CD14-positive monocyte (primary cell): ENCODE measurements at regions not wholly inside any gene's neighbourhood (a gene's known extent, or its start where the extent isn't known, plus 50 kb on each side); places are given as distances from the start of the nearest gene placed in this dataset.

Experiments
- DNase-seq, 3 donors: peaks; one replicate each; pipeline ENCODE4 v3.0.0-alpha.2; 2011 to 2022
- H2AFZ ChIP-seq: 2 replicates; pipeline ENCODE4 v1.6.0; 2012; ENCODE audit warnings: mild to moderate bottlenecking, low read depth, low read length, inconsistent platforms; ENCODE audit not compliant: insufficient read depth, poor library complexity, severe bottlenecking
- H3K27ac ChIP-seq, 2 donors: 1 replicate in 1 of 2; 2 replicates in 1 of 2; pipeline ENCODE4 v1.5.1; 2012 to 2013; ENCODE audit warnings: low read length in 2 of 2, control low read depth in 1 of 2, inconsistent platforms in 1 of 2, low read depth in 1 of 2, mild to moderate bottlenecking in 1 of 2
- H3K27me3 ChIP-seq, 2 donors: one replicate each; pipeline versions ENCODE4 v1.6.0 to v1.6.1; 2011 to 2013; ENCODE audit warnings: low read length in 2 of 2; ENCODE audit not compliant: control insufficient read depth in 2 of 2, insufficient read depth in 2 of 2
- H3K36me3 ChIP-seq, 2 donors: replicated peaks in 1 of 2; 1 replicate in 1 of 2; 2 replicates in 1 of 2; pipeline versions ENCODE4 v1.5.1 to v1.6.1; 2012 to 2013; ENCODE audit warnings: low read length in 2 of 2, control low read depth in 1 of 2, inconsistent platforms in 1 of 2, mild to moderate bottlenecking in 1 of 2; ENCODE audit not compliant: insufficient read depth in 2 of 2, control insufficient read depth in 1 of 2
- H3K4me1 ChIP-seq, 2 donors: 1 replicate in 1 of 2; 2 replicates in 1 of 2; pipeline versions ENCODE4 v1.5.1 to v1.6.1; 2012 to 2013; ENCODE audit warnings: low read length in 2 of 2, control low read depth in 1 of 2, inconsistent platforms in 1 of 2, mild to moderate bottlenecking in 1 of 2, moderate library complexity in 1 of 2; ENCODE audit not compliant: insufficient read depth in 2 of 2, control insufficient read depth in 1 of 2
- H3K4me2 ChIP-seq: replicated peaks from 2 replicates; pipeline ENCODE3; 2012; ENCODE audit warnings: low read length, moderate library complexity, mild to moderate bottlenecking; ENCODE audit not compliant: poor library complexity, severe bottlenecking; ENCODE audit errors: extremely low read depth
- H3K4me3 ChIP-seq, 3 experiments: fragments of 200-600 bp in 1 of 3; sonication (generic) in 1 of 3; replicated peaks in 1 of 3; 1 replicate in 2 of 3; 2 replicates in 1 of 3; pipeline ENCODE4 v1.5.1; 2011 to 2013; ENCODE audit warnings: low read length in 3 of 3, mild to moderate bottlenecking in 3 of 3, control low read depth in 2 of 3, low read depth in 2 of 3, inconsistent platforms in 1 of 3, moderate library complexity in 1 of 3
- H3K79me2 ChIP-seq: 2 replicates; pipeline ENCODE4 v1.6.0; 2012; ENCODE audit warnings: mild to moderate bottlenecking, control low read depth, inconsistent platforms, low read length, moderate library complexity; ENCODE audit not compliant: insufficient read depth
- H3K9ac ChIP-seq: 2 replicates; pipeline ENCODE4 v1.6.0; 2017; ENCODE audit warnings: low read length, mild to moderate bottlenecking; ENCODE audit not compliant: insufficient read depth, poor library complexity, severe bottlenecking
- H3K9me3 ChIP-seq, 2 donors: replicated peaks in 1 of 2; 1 replicate in 1 of 2; 2 replicates in 1 of 2; pipeline versions ENCODE4 v1.5.1 to v1.6.1; 2012 to 2013; ENCODE audit warnings: low read length in 2 of 2, control low read depth in 1 of 2; ENCODE audit not compliant: control insufficient read depth in 1 of 2, insufficient read depth in 1 of 2
- H4K20me1 ChIP-seq: 2 replicates; pipeline ENCODE4 v1.6.0; 2012; ENCODE audit warnings: mild to moderate bottlenecking, low read length, control low read depth, moderate library complexity; ENCODE audit not compliant: insufficient read depth
- H3K27ac Mint-ChIP-seq, 7 donors: one replicate each; pipeline ENCODE4 v1.8.0; 2020; ENCODE audit warnings: mild to moderate bottlenecking in 7 of 7, mixed read lengths in 7 of 7, moderate library complexity in 6 of 7, inconsistent platforms in 2 of 7
- H3K27me3 Mint-ChIP-seq, 3 donors: one replicate each; pipeline ENCODE4 v1.8.0; 2021 to 2022; ENCODE audit warnings: low read depth in 3 of 3, mild to moderate bottlenecking in 3 of 3, mixed read lengths in 3 of 3, moderate library complexity in 3 of 3, inconsistent platforms in 1 of 3
- H3K36me3 Mint-ChIP-seq, 2 donors: one replicate each; pipeline ENCODE4 v1.8.0; 2020; ENCODE audit warnings: mixed read lengths in 2 of 2, inconsistent platforms in 1 of 2, mild to moderate bottlenecking in 1 of 2
- H3K4me1 Mint-ChIP-seq: one replicate; pipeline ENCODE4 v1.8.0; 2020; ENCODE audit warnings: mild to moderate bottlenecking, mixed read lengths
- H3K4me3 Mint-ChIP-seq, 2 donors: one replicate each; pipeline ENCODE4 v1.8.0; 2020; ENCODE audit warnings: mild to moderate bottlenecking in 2 of 2, mixed read lengths in 2 of 2, moderate library complexity in 1 of 2
- H3K9me3 Mint-ChIP-seq, 7 donors: one replicate each; pipeline ENCODE4 v1.8.0; 2020 to 2022; ENCODE audit warnings: mixed read lengths in 7 of 7, mild to moderate bottlenecking in 6 of 7, moderate library complexity in 6 of 7, inconsistent platforms in 2 of 7
- CTCF ChIP-seq: fragments of 200-600 bp; IDR thresholded peaks from one replicate; pipeline ENCODE4 v1.8.0; 2022; ENCODE audit warnings: antibody characterized with exemption, mild to moderate bottlenecking
- WGBS: methylation state at CpG from one replicate; pipeline ENCODE4 v1.1.5; 2013; ENCODE audit warnings: missing lambda C conversion rate; ENCODE audit not compliant: insufficient coverage; 5-methylcytosine and 5-hydroxymethylcytosine counted together
- intact Hi-C, 2 donors: fragments of 100-400 bp; cut with micrococcal nuclease; formaldehyde crosslinking; loops; one replicate each; pipeline versions ENCODE4 v1.15.0 to v1.15.1; 2023

DNA sequence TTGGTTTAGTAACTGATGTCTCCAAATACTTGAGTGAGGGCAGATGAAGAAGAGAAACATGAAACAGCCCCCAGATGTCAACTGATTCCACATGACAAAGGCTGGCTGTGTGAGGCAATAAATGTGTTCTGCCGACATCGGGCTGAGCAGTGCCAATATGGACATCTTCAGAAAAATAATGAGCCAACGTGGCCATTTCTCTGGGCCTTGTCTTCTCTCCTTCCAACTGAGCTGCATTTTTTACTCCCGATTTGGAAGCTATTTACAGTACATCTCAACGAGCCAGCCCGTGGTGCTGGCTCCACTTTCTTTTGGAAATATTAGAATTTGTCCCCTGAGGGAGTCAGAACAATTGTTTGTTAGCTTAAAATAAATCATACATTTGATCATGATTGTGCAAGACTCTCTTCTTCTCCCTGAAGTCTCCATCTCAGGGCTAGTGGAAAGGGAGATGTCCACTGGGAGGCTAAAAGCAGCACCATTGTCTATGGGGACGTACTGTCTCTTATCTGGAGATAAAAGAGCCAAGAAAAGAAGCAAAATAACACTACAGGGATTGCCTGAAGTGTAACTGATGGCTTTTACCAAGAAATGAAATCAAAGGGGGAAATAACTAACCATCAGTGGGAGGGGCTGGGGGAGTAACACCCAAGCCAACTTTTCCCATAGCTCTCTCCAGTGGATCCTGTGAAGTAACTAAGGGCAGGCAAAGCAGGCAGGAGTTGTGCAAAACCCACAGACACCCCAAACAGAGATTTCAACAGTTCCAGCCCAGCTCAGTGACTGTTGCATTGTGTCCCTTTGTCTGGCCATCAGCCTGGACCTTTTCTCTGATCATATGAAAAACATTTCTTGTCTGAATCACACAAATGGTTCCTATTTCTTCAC, 114.8 kb downstream of the RDH14 start:
- Histone ChIP-seq H3K4me3 (no peak overlapping the region), H2AFZ (no peak overlapping the region), H3K27ac (no peak overlapping the region), H4K20me1 (no peaks in the 10 kb centered on the region), H3K27me3 (no peaks in the 10 kb centered on the region), H3K4me2 (no peak overlapping the region), H3K4me1 (no peaks in the 10 kb centered on the region), H3K9me3 (no peaks in the 10 kb centered on the region), H3K79me2 (no peaks in the 10 kb centered on the region), H3K36me3 (no peaks in the 10 kb centered on the region), H3K9ac (no peak overlapping the region)
- H3K27ac Mint-ChIP-seq: peak overlapping the region in 1 of 7 donors; percentile 15
- 93% methylated on average over 4 of the region's 7 CpGs for WGBS
- no peaks in the 10 kb centered on the region for H3K36me3 Mint-ChIP-seq
- H3K4me1 Mint-ChIP-seq: no peaks in the 10 kb centered on the region
- no peak for TF ChIP-seq CTCF
- intact Hi-C loops: no loop called here
- DNase-seq: no peak
- peaks cover 2 to 11% (median 7%) of the 10 kb centered on the region in 3 donors for H3K27me3 Mint-ChIP-seq
- no peaks in the 10 kb centered on the region for H3K9me3 Mint-ChIP-seq
- H3K4me3 Mint-ChIP-seq: no peak overlapping the region

DNA sequence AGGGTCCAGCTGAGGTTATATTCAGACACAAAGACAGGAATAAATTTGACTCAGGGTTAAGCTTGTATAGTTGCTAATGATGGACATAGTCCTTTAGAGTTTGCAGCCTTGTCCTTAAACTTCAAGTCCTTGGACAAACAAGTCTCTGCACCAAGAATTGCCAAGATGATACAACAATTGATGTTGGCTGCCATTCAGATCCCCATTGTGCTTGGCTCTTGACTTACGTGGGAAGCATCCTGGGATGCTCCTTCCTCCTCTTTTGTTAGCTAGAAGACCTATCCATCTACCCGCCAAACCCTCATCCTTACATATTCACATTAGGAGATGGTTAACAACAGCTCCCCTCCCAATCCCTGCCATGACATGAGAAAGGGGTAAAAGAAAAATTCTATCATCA, 115.6 kb downstream of the RDH14 start:
- Histone ChIP-seq H2AFZ (no peak overlapping the region), H3K79me2 (no peaks in the 10 kb centered on the region), H3K9ac (no peak overlapping the region), H3K27ac (no peak overlapping the region), H4K20me1 (no peaks in the 10 kb centered on the region), H3K4me3 (no peak overlapping the region), H3K27me3 (no peaks in the 10 kb centered on the region), H3K36me3 (no peaks in the 10 kb centered on the region), H3K4me1 (no peaks in the 10 kb centered on the region), H3K9me3 (no peaks in the 10 kb centered on the region), H3K4me2 (no peak overlapping the region)
- Mint-ChIP-seq H3K4me1 (no peaks in the 10 kb centered on the region), H3K27ac (no peak overlapping the region), H3K27me3 (peaks cover 2 to 11% (median 7%) of the 10 kb centered on the region in 3 donors), H3K36me3 (no peaks in the 10 kb centered on the region), H3K9me3 (no peaks in the 10 kb centered on the region), H3K4me3 (no peak overlapping the region)
- no peak for TF ChIP-seq CTCF
- intact Hi-C loops: no loop called here
- 100% methylated on average over 1 of the region's 2 CpGs for WGBS
- DNase-seq: no peak
